AG09319 (cell line): ENCODE measurements at regions not wholly inside any gene's neighbourhood (a gene's known extent, or its start where the extent isn't known, plus 50 kb on each side); places are given as distances from the start of the nearest gene placed in this dataset.

Source experiments
- DNase-seq: peaks from one replicate; pipeline ENCODE4 v3.0.0-alpha.2; 2010; ENCODE audit warnings: low read depth; ENCODE audit errors: extremely low read depth
- TF ChIP-seq, protein P1 (sequence below): IDR thresholded peaks from 2 replicates; pipeline ENCODE4 v1.5.1; 2011; ENCODE audit warnings: low read depth, mild to moderate bottlenecking, inconsistent platforms, low read length, moderate library complexity

DNA sequence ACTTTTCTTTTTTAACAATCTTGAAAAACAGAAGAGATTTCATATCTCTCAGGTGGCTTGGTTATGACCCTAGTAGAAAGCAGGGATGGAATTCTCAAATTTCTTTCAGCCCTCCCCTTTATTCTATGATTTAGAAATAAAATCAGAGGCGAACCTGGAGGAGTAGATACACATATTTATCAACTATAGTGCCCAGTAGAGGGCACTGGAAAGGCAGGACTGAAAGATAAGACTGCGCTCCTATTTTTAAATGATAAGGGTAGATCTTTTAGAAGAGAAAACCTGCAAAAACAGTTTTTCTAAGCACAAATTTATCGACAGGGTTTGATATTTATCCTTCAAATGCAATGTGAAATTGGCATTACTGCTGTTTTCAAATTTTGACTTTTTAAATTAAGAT lies 1296.6 kb downstream of the EPHA7 start:
- TF ChIP-seq, protein P1, sequence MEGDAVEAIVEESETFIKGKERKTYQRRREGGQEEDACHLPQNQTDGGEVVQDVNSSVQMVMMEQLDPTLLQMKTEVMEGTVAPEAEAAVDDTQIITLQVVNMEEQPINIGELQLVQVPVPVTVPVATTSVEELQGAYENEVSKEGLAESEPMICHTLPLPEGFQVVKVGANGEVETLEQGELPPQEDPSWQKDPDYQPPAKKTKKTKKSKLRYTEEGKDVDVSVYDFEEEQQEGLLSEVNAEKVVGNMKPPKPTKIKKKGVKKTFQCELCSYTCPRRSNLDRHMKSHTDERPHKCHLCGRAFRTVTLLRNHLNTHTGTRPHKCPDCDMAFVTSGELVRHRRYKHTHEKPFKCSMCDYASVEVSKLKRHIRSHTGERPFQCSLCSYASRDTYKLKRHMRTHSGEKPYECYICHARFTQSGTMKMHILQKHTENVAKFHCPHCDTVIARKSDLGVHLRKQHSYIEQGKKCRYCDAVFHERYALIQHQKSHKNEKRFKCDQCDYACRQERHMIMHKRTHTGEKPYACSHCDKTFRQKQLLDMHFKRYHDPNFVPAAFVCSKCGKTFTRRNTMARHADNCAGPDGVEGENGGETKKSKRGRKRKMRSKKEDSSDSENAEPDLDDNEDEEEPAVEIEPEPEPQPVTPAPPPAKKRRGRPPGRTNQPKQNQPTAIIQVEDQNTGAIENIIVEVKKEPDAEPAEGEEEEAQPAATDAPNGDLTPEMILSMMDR = no peak
- no peak for DNase-seq

DNA sequence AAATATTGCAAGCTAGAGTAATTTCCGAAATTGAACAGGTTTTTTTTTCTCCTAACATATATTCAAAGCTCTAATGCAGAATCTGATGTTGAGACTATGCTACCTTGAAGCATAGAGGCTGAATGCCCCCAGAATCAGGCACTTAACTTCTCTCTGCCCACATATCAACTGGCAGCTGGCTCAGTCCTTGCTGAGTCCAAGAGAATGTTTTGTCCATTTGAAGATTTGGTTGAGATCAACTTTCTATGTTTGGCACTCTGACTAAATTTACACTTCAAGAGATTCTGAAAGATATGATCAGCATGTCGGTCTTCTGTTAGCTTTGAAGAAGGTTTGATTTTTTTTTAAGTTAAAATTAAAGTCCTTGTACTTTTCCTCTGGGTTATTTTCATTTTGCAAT lies 1298.1 kb downstream of the EPHA7 start:
- TF ChIP-seq, protein P1 = no peak
- DNase-seq = no peak

DNA sequence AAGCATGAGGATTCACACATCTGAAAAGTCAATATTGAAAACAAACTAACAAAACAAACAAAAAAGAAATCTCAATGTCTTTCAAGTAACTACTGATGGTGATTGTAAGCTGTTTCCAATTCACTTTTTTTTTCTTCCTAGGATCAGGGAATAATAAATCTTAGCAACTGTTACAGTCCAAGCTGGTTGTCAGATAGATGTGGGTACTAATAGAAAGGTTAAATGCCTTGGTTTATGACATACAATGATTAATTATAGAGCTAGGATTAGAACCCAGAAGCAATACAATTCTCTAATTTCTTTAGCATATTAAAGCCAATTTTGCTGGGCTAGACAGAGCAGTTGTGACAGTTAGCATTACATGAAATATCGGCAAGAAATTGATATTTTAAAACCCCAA lies 1301.6 kb downstream of the EPHA7 start:
- DNase-seq = no peak

DNA sequence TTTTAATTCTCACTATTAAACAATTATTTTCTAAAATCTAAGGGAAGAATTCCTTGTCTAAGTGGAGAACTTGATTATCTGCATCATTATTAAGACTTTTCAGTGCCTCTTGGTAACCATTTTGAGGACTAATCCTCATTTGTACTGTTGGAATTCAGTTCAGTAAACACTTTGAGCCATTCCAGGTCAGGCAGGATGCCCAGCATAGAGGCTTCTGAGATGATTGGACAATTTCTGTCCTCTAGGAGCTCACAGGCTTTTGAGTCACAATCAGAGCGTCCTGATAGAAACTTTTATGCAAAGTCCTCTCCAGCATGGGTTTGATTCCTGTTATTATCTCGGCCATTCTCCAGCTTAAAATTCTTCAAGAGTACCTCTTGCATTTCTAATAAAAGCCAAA lies 1304.6 kb downstream of the EPHA7 start:
- TF ChIP-seq, protein P1 = no peak
- no peak for DNase-seq

More for the DNA sequence above, 1301.6 kb downstream of the EPHA7 start:
- TF ChIP-seq, protein P1 = no peak

GRCh38 chr6:92114091-92114675 lies 1305.2 kb downstream of the EPHA7 start:
- TF ChIP-seq, protein P1 = no peak
- DNase-seq = no peak

- no peak for DNase-seq
- TF ChIP-seq, protein P1 = no peak
Measured at GRCh38 chr6:92111386-92111785, 1308.0 kb downstream of the EPHA7 start.

- TF ChIP-seq, protein P1 = no peak
- no peak for DNase-seq
Measured at GRCh38 chr6:92110403-92110802, 1309.0 kb downstream of the EPHA7 start.
